T-helper 1 cell treated with Interleukin-12 subunit alpha and Interleukin-12 subunit beta and Interleukin-4 antibody, amounts not matched to agents 30 μg/mL and 1 μg/mL, for 36 hours (primary cell): ENCODE measurements at regions not wholly inside any gene's neighbourhood (a gene's known extent, or its start where the extent isn't known, plus 50 kb on each side); places are given as distances from the start of the nearest gene placed in this dataset.

ENCODE experiments used
- H3K27ac Mint-ChIP-seq: one replicate; pipeline ENCODE4 v1.8.0; 2021; ENCODE audit warnings: mild to moderate bottlenecking, mixed read lengths
- H3K27me3 Mint-ChIP-seq: one replicate; pipeline ENCODE4 v1.8.0; 2021; ENCODE audit warnings: low read depth, mixed read lengths
- H3K36me3 Mint-ChIP-seq: one replicate; pipeline ENCODE4 v1.8.0; 2021; ENCODE audit warnings: low read depth, mixed read lengths
- H3K4me1 Mint-ChIP-seq: one replicate; pipeline ENCODE4 v1.8.0; 2021; ENCODE audit warnings: low read depth, mixed read lengths
- H3K4me3 Mint-ChIP-seq: one replicate; pipeline ENCODE4 v1.8.0; 2021; ENCODE audit warnings: mild to moderate bottlenecking, moderate library complexity, mixed read lengths
- H3K9me3 Mint-ChIP-seq: one replicate; pipeline ENCODE4 v1.8.0; 2021; ENCODE audit warnings: mixed read lengths

DNA sequence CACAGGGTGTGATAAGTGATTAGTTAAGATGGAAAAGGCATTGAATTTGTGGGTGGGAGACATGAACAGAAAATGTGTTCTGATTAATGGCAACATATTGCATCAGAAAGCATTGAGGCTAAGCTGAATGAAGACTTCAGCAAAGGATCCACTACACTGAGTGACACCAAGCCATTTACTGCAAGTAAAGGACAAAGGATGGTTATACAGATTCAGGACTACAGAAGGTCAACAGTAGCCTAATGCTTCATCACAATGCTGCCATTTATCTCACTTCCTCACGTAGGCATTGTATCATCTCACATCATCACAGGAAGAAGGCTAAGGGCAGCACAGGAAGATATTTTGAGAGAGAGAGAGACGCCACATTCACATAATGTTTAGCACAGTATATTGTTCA, 398.2 kb downstream of the COL12A1 start:
- Mint-ChIP-seq H3K4me1 (no peaks in the 10 kb centered on the region), H3K4me3 (no peak overlapping the region), H3K27ac (no peak overlapping the region), H3K9me3 (no peaks in the 10 kb centered on the region), H3K27me3 (no peaks in the 10 kb centered on the region), H3K36me3 (no peaks in the 10 kb centered on the region)

DNA sequence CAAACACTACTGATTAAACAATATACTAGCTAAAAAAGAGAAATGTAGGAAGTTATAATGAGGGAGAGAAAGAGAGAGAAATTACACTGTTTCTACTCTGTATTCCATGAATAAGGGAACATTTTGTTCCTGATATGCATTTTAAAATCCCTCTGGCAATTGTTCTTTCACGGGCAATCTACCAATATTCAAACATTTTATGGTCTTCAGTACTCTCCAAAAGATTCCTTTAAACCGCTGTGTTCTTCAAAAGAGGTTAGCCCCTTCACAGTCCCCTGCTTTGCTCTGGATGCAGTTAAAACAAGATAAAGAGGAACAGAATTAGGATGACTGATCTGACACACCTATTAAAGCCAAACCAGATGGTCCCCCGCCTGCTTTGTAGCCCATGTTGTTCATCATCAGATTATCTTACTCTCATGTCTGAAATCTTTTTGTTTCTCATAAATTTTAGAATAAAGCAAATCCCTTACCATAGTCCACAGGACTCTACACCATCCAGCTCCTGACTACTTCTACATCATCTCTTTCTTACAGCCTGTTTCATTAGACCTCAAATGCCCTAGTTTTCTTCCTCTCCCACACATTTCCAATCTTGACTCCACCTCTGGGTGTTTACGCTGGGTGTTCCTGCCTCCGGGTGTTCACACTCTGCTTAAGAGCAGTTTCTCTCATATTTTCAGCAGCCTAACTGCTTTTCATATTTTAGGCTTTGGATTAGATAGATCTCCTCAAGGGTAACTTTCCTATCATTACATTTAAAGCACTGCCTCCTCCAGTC, 399.7 kb downstream of the COL12A1 start:
- Mint-ChIP-seq H3K4me1 (no peaks in the 10 kb centered on the region), H3K27me3 (no peaks in the 10 kb centered on the region), H3K36me3 (no peaks in the 10 kb centered on the region), H3K9me3 (no peaks in the 10 kb centered on the region), H3K27ac (no peak overlapping the region), H3K4me3 (no peak overlapping the region)

DNA sequence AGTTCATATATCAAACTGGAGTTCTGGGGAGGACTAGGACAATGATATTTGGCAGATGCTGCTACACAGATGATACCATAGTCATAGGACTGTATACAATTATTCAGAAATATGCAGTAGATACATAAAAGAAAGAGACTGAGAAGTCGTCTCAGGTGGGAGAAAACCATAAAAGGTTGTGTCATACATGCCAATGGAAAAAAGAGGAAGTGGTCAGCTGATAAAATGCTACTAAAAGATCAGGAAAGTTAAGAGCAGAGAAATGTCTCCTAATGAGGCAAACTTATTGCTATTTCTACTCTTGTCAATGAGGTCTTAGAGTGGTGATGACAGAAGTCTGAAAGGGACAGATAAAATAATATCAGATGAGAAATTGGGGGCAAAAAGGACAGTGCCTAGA, 407.6 kb downstream of the COL12A1 start:
- Mint-ChIP-seq H3K4me3 (no peak overlapping the region), H3K4me1 (no peaks in the 10 kb centered on the region), H3K9me3 (peaks cover 12% of the 10 kb centered on the region), H3K27me3 (no peaks in the 10 kb centered on the region), H3K27ac (no peak overlapping the region), H3K36me3 (no peaks in the 10 kb centered on the region)

DNA sequence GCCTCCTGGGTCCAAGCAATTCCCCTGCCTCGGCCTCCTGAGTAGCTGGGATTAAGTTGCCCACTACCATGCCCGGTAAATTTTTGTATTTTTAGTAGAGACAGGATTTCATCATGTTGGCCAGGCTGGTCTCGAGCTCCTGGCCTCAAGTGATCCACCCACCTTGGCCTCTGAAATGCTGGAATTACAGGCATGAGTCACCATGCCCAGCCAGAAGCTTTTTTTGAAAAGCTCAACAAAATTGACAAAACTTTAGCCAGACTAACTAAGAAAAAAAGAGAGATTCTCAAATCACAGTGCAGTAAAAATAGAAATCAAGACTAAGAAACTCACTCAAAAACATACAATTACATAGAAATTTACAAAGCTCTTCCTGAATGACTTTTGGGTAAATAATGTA, 420.6 kb downstream of the COL12A1 start:
- no peak overlapping the region for H3K27ac Mint-ChIP-seq
- no peaks in the 10 kb centered on the region for H3K27me3 Mint-ChIP-seq
- no peaks in the 10 kb centered on the region for H3K36me3 Mint-ChIP-seq
- H3K4me1 Mint-ChIP-seq: no peaks in the 10 kb centered on the region
- no peaks in the 10 kb centered on the region for H3K9me3 Mint-ChIP-seq
- H3K4me3 Mint-ChIP-seq: no peak overlapping the region

DNA sequence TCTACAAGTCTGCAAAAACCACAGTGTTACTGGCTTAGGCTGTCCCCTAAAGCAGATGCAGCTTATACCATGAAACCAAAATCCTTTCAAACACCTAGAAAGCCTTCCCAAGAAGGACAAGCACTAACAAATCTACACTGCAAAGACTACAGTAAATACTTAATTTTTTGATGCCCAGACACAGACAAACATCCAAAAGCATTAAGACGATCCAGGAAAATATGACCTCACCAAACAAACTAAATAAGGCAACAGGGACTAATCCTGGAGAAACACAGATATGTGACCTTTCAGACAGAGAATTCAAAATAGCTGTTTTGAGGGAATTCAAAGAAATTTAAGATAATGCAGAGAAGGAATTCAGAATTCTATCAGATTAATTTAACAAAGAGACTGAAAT, 423.5 kb downstream of the COL12A1 start:
- Mint-ChIP-seq H3K27ac (no peak overlapping the region), H3K27me3 (no peaks in the 10 kb centered on the region), H3K9me3 (no peaks in the 10 kb centered on the region), H3K4me3 (no peak overlapping the region), H3K36me3 (no peaks in the 10 kb centered on the region), H3K4me1 (no peaks in the 10 kb centered on the region)

DNA sequence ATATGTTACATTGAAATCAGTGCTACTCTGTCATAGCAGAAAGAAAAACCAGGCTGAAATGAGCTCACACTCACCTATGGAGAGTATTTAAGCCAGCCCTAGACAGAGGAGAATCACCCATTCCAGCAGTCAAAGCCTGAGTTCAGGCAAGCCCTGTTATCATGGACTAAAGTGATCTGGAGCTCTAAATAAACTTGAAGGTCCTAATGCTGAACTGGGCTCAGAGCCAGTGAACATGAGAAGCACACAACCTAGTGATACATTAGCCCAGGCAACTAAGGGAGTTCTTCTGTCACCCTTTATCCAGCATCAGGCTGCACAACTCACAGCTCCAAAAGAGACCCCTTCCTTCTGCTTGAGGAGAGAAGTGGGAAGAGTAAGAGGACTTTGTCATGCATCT, 425.0 kb downstream of the COL12A1 start:
- Mint-ChIP-seq H3K4me3 (no peak overlapping the region), H3K36me3 (no peaks in the 10 kb centered on the region), H3K4me1 (no peaks in the 10 kb centered on the region), H3K27ac (no peak overlapping the region), H3K9me3 (no peaks in the 10 kb centered on the region), H3K27me3 (no peaks in the 10 kb centered on the region)

DNA sequence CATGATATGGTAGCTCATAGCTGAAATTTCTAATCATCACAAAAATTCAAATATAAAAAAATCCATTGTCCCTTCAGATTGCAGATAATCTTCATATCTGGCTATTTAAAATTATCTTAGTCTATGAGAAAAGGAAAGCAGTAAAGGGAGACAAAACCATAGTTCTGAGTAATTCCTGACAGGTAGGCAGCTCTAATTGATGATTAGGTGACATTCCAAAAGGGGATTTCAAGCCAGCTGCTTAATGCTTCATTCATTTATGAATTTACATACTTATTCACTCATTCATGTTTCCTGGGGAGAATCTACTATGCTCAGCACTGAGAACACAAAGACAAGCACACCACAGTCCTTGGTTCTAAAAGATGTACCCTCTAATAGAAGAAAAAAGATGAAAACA, 437.1 kb downstream of the COL12A1 start:
- H3K27ac Mint-ChIP-seq: no peak overlapping the region
- no peaks in the 10 kb centered on the region for H3K9me3 Mint-ChIP-seq
- H3K27me3 Mint-ChIP-seq: no peaks in the 10 kb centered on the region
- no peaks in the 10 kb centered on the region for H3K36me3 Mint-ChIP-seq
- no peak overlapping the region for H3K4me3 Mint-ChIP-seq
- H3K4me1 Mint-ChIP-seq: no peaks in the 10 kb centered on the region

DNA sequence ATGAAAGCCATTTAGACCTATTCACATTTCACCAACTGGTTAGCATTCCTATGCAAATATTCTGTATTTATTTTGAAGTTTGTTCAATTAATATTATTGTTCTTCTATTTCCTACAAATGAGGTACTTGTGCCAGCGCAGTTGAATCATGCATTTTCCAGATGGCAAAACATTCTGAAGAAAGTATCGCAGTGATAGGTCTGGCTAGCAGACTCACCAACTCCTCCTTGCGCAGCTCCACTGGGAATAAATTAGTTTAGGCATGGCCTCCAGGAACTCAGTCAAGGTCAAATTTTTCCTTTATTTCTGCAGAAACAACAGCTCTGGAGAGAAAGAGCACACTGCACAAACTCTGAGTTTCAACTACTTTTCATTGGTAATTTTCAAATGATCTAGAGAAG, 437.7 kb downstream of the COL12A1 start:
- H3K4me1 Mint-ChIP-seq: no peaks in the 10 kb centered on the region
- no peak overlapping the region for H3K27ac Mint-ChIP-seq
- no peaks in the 10 kb centered on the region for H3K9me3 Mint-ChIP-seq
- H3K4me3 Mint-ChIP-seq: no peak overlapping the region
- no peaks in the 10 kb centered on the region for H3K36me3 Mint-ChIP-seq
- H3K27me3 Mint-ChIP-seq: no peaks in the 10 kb centered on the region

DNA sequence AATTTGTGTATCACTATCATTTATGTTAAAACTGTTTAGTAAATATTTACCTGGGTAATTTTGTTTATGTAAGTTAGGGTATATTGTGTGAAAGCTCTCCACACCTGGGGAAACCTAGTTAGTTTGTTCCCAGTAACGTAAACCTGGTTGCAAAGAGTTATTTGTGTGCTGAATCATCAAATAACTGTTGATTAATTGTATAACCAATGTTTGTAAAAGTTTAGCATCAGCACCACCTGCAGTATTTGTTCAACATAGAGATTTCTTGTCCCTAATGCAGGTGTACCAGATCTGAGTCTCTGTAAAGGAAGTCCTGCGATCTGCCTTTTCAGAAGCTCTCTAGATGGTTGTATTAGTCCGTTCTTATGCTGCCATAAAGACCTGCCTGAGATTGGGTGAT, 440.4 kb downstream of the COL12A1 start:
- H3K4me1 Mint-ChIP-seq: no peaks in the 10 kb centered on the region
- H3K9me3 Mint-ChIP-seq: no peaks in the 10 kb centered on the region
- H3K27ac Mint-ChIP-seq: no peak overlapping the region

DNA sequence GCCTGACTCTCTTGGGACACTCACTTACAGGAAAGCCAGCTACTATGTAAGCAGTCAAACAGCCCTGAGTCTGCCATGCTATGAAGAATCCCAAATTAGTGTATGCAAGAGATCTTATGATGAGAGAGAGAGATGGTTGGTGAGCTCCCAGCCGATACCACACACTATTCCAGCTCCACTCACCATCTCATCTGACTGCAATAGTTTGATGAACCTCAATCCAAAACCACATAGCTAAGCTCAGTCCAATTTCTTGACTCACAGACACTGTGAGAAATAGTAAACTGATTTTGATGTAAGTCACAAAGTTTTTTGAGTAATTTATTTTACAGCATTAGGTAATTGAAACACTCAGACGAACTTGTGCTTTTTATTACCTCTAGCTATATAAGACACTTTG, 441.4 kb downstream of the COL12A1 start:
- Mint-ChIP-seq H3K9me3 (no peaks in the 10 kb centered on the region), H3K27me3 (no peaks in the 10 kb centered on the region), H3K4me3 (no peak overlapping the region), H3K36me3 (no peaks in the 10 kb centered on the region), H3K27ac (no peak overlapping the region), H3K4me1 (no peaks in the 10 kb centered on the region)

More for the DNA sequence above, 440.4 kb downstream of the COL12A1 start:
- H3K4me3 Mint-ChIP-seq: no peak overlapping the region
- no peaks in the 10 kb centered on the region for H3K27me3 Mint-ChIP-seq
- H3K36me3 Mint-ChIP-seq: no peaks in the 10 kb centered on the region

DNA sequence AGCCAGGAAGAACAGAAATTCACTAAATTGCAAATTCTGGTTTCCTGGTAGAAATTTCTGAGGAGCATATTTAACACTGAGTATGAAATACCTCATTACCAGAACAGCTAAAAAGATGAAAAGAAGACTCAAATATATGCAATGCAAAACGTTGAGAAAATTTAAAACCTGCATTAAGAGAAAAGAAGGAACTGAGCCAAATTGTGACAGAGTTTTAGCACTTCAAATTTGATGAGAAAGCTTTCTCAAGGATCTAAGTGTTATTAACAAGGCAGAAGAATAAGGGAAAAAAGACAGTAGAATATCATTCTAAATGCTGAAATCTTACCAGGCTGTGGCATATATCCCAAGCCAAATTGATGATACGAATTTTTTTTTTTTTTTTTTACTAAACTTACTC, 443.0 kb downstream of the COL12A1 start:
- Mint-ChIP-seq H3K36me3 (no peaks in the 10 kb centered on the region), H3K9me3 (no peaks in the 10 kb centered on the region), H3K4me3 (no peak overlapping the region), H3K27me3 (no peaks in the 10 kb centered on the region), H3K27ac (no peak overlapping the region), H3K4me1 (no peaks in the 10 kb centered on the region)

DNA sequence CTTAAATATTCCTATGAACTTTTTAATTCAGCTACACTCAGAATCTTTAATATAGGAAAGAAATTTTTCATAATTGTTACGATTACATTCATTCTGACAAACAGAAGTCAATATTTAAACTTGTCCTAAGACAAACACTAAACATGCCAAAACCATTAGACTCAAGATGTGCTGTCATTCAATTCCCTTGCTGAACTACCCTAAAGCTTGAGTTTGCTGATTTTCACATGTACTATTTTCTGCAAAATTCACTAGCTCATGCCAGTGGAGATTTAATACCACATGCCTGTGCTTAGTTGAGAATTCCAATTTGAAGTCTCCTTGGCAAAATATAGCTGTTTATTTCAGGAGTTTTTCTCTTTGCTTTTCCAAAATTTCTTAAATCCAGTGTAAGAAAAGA, 448.0 kb downstream of the COL12A1 start:
- no peaks in the 10 kb centered on the region for H3K36me3 Mint-ChIP-seq

DNA sequence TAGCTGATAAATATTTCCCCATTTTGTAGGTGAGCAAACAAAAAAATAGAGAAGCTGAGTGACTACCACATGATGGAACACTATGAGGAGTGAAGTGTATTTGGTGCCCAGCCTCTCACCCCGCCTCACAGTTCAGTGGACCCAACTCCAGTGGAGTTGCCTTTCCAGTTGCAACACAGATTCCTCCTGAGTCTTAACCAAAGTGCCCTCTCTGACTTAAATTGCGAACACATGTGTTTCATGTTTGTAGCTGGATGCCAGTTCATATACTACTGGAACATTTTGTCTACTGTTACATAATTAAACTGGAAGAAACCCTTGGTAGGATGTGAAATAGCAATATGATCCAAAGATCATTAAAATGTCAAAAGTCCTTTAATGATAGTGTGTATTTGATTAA, 448.9 kb downstream of the COL12A1 start:
- Mint-ChIP-seq H3K27ac (no peak overlapping the region), H3K36me3 (no peaks in the 10 kb centered on the region), H3K27me3 (no peaks in the 10 kb centered on the region), H3K4me3 (no peak overlapping the region), H3K4me1 (no peaks in the 10 kb centered on the region), H3K9me3 (no peaks in the 10 kb centered on the region)

More for the DNA sequence above, 448.0 kb downstream of the COL12A1 start:
- Mint-ChIP-seq H3K27me3 (no peaks in the 10 kb centered on the region), H3K27ac (no peak overlapping the region), H3K4me3 (no peak overlapping the region), H3K9me3 (no peaks in the 10 kb centered on the region), H3K4me1 (no peaks in the 10 kb centered on the region)

DNA sequence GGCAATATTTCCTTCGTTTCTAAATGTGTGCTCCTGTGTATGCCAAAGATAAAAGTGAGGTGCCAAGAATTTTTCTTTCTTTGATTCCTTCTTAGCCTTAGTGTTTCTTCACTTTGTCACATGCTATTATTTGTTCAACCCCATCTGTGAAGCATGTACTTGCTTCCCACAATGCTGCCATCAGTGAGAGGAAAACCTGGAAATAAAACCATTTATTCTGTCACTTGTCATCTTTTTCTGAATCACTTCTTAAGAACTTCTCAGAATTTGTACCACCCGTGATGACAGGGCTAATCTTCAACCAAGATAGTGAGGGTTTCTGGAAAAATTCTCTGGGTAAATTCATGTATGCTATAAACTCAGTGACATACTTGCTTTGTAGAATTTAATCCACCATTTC, 450.1 kb downstream of the COL12A1 start:
- H3K27ac Mint-ChIP-seq: no peak overlapping the region
- H3K36me3 Mint-ChIP-seq: no peaks in the 10 kb centered on the region
- no peaks in the 10 kb centered on the region for H3K27me3 Mint-ChIP-seq
- H3K9me3 Mint-ChIP-seq: no peaks in the 10 kb centered on the region
- no peak overlapping the region for H3K4me3 Mint-ChIP-seq
- H3K4me1 Mint-ChIP-seq: no peaks in the 10 kb centered on the region

DNA sequence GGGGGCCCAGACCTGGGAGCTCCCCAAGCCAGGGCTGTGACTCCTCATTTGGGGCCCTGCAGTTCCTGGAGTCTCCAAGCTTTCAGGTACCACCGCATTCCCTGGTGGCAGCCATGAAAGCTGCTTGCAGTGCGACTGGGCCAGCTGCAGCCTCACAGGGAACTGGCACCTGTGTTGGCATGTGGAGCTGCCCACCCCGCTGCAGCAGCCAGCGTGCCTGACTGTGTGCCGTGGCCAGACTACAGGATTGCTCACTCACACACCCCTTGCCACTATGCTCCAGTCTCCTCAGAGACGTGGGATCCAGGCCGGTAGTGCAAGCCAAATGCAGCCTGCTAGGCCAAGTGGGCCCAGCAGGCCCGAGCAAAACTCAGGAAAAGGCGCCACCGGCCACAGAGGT, 450.7 kb downstream of the COL12A1 start:
- Mint-ChIP-seq H3K27ac (no peak overlapping the region), H3K4me1 (no peaks in the 10 kb centered on the region), H3K9me3 (no peaks in the 10 kb centered on the region), H3K36me3 (no peaks in the 10 kb centered on the region), H3K27me3 (no peaks in the 10 kb centered on the region), H3K4me3 (no peak overlapping the region)
